Body of pancreas (tissue), 4 donors: ENCODE measurements at regions not wholly inside any gene's neighbourhood (a gene's known extent, or its start where the extent isn't known, plus 50 kb on each side); places are given as distances from the start of the nearest gene placed in this dataset.

Experiments
- CTCF ChIP-seq, 7 experiments: fragments of 450-650 bp in 4 of 7; fragments of 200-600 bp in 3 of 7; sonication (generic) in 3 of 7; IDR thresholded peaks; one replicate each; pipeline ENCODE4 v1.5.1; 2016 to 2019; ENCODE audit warnings: antibody characterized with exemption in 7 of 7
- POLR2A ChIP-seq, 3 donors: fragments of 450-650 bp; IDR thresholded peaks; one replicate each; pipeline ENCODE4 v1.6.1; 2016; ENCODE audit warnings: antibody characterized with exemption in 3 of 3, mild to moderate bottlenecking in 2 of 3

- TF ChIP-seq CTCF (IDR thresholded peaks at IDR 0.05) (no peak), POLR2A (IDR thresholded peaks at IDR 0.05) (no peak)
These were observed 140.2 kb downstream of the SEC61B start for GRCh38 chr9:99362321-99362720.
